HG03469 (cell line): ENCODE measurements at regions not wholly inside any gene's neighbourhood (a gene's known extent, or its start where the extent isn't known, plus 50 kb on each side); places are given as distances from the start of the nearest gene placed in this dataset.

Source experiments
- ATAC-seq: cut with Tn5 transposase; IDR thresholded peaks from one replicate; pipeline ENCODE4 v1.9.1; 2021; ENCODE audit warnings: mild to moderate bottlenecking, moderate library complexity, moderate number of reproducible peaks; ENCODE audit not compliant: unreplicated experiment

DNA sequence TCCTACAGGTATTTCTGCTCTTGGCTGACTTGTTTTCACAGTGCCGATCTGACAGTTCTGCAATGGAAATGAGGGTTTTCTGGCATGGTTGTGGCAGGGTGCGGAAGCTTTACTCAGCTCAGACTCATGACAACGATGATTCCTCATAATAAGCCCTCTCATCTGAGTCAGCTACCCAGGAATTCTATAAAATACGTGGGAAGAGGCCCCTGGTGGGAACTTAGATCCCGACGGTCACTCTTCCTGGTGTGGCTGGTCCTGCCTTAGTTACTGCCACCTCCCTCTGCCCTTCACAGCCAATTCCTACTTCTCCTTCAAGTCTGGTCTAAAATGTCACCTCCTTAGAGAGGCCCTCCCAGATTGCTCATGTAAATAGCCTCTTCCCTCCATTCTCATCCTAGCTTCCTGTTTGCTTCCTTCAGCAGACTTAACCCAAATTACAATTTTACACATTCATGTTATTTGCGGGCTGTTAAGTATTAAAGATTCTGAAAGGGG is 104.2 kb upstream of the MAP1LC3B2 start:
- no peak for ATAC-seq

- ATAC-seq = no peak
These were observed 103.4 kb upstream of the MAP1LC3B2 start for GRCh38 chr12:116455540-116456329.

DNA sequence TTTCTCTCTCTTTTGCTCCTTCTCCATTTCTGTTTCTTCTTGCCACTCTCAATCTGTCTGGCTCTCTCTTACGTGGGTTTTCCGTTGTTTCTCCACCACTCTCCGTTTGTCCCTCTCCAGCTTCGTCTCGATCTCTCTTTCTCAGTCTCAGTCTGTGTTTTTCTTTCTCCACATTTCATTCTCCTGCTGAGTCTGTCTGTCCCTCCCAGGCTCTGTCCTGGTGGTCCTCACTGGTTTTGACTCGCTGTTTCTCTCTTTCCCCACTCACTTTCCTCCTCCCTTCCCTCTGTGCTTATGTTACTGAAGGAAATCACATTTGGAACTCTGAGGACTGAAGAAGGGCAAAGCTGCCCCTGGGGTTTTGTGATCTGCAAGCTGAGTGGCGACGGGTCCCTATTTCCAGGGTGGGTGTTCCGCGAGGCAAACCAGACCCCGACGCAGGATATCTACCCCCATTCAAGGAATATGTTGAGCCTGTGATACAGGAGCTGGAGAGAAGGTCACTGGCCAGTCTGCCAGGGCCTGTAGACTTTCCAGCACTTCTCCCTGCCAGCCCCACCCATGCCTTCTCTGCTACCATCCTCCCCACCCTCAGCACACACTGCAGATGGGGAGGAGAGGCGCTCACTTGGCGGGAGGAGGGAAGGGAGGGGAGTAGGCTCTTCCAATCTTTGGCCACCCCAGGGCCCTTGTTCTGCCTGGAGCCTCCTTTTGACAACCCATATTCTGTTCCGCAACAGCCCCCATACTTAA is 102.7 kb upstream of the MAP1LC3B2 start:
- ATAC-seq = no peak

- no peak for ATAC-seq
These were observed 100.7 kb upstream of the MAP1LC3B2 start for GRCh38 chr12:116458492-116458891.

- no peak for ATAC-seq
These were observed 99.9 kb upstream of the MAP1LC3B2 start for GRCh38 chr12:116459011-116459875.

- no peak for ATAC-seq
These were observed 99.1 kb upstream of the MAP1LC3B2 start for GRCh38 chr12:116459916-116460663.

DNA sequence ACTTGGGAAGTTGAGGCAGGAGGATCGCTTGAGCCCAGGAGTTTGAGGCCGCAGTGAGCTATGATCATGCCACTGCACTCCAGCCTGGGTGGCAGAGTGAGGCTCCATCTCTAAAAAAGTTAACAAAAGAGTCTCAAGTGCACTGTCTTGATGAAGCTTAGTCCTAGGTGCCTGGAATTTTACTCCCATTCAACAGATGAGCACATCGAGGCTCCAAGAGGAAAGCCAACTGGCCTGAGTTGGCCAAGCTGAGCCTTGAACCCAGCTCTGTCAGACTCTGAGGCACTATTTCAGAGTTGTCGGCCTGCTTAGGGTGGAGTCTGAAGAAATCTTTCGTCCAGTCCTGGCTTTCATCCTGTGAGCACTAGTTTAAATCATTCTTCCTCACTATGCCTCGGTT is 98.1 kb upstream of the MAP1LC3B2 start:
- ATAC-seq = no peak

GRCh38 chr12:116463366-116463765 is 95.8 kb upstream of the MAP1LC3B2 start:
- no peak for ATAC-seq

- ATAC-seq = no peak
These were observed 93.8 kb upstream of the MAP1LC3B2 start for GRCh38 chr12:116465407-116465806.

- ATAC-seq = no peak
These were observed 93.3 kb upstream of the MAP1LC3B2 start for GRCh38 chr12:116465856-116466255.

DNA sequence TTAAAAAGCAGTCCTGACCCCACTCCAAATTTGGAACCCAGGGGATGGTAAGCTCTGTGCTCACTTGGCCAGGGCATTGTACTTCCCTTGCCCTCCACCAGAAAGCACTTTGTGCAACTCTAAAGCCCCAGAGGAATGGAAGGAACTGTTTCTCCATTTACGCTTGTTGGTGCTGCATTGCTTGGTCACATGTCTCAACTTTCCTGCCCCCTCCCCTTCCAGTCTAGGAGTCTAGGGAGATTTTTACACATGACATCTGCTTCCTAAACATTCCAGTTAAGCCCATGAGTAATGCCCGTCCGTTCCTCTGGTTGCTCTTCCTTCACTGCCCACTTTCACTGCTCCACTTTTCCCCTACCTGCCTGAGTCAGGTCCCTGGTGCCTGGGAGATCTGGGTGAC is 92.6 kb upstream of the MAP1LC3B2 start:
- ATAC-seq = no peak

GRCh38 chr12:116469344-116469743 is 89.8 kb upstream of the MAP1LC3B2 start:
- ATAC-seq = no peak

GRCh38 chr12:116471544-116471943 is 87.6 kb upstream of the MAP1LC3B2 start:
- no peak for ATAC-seq

DNA sequence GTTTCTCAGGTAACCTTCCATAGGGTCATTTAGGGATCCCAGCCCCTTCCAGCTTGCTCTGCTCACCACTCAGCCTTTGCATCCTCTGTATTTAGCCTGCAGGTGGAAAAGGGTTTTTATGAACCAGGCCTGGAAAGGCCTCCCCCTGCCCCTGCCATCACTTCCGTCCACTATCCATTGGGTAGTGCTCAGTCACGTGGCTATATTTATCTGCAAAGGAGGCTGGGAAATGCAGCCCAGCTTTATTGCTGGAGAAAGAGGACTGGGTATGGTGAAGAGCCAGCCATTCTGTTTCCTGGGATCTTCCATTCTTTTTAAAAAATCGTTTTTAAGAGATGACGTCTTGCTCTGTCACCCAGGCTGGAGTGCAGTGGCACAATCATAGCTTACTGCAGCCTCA is 87.0 kb upstream of the MAP1LC3B2 start:
- ATAC-seq = no peak

- ATAC-seq = no peak
These were observed 85.8 kb upstream of the MAP1LC3B2 start for GRCh38 chr12:116473416-116473815.

DNA sequence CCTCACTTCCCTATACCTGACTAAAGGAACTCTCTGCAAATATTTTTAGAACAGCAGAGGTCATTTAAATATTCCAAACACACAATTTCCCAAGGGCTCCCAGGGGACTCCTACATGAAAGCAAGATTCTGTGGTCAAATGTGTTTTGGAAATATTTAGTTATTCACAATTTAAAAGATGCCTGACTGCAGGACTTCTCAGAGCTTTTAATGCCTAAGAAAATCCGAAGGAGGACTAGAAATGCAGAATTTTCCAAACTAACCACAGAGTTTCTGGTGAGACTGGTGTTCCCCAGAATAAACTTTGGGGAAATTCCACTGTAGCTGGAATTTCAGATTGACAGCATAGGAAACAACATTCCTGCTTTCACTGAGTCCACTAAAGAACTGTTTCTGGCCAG is 84.8 kb upstream of the MAP1LC3B2 start:
- no peak for ATAC-seq

- ATAC-seq = no peak
These were observed 84.3 kb upstream of the MAP1LC3B2 start for GRCh38 chr12:116474899-116475298.

DNA sequence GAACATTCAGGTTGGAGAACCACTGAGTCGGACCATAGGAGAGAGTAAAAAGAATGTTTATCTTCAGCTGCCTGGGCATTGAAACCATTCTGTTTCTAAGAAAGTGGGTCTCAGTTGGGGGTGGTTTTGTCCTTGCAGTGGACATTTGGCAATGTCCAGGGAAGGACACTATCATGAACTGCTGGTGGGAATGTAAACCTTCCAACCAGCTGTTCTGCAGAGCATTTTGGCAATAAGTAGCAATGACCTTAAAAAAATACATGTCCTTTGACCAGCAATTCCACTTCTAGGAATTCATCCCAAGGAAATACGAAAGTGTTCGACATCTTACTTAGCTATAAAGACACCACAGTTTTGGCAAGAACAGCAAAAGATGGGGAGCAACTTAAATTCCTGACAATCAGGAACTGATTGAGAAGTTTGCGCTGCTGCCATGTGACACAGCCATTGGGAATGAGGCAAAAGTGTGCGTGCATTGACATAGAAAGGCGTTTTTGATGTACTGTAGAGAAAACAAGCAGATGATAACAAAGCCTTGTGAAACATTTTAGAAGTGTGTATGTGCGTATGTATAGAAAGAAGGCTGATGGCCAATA is 82.9 kb upstream of the MAP1LC3B2 start:
- ATAC-seq = no peak

GRCh38 chr12:116478243-116478773 is 80.9 kb upstream of the MAP1LC3B2 start:
- no peak for ATAC-seq
